ENCODE measurements at regions not wholly inside any gene's neighbourhood (a gene's known extent, or its start where the extent isn't known, plus 50 kb on each side); places are given as distances from the start of the nearest gene placed in this dataset.

GRCh38 chr1:232183802-232184201 is 446.1 kb downstream of the SIPA1L2 start:
- Histone ChIP-seq H3K4me2 (ENCODE audit: low read depth, low read length) (no peak overlapping the region), H3K4me1 (ENCODE audit: control insufficient read depth, insufficient read depth, low read length) (no peaks in the 10 kb centered on the region; the same call in 1 of the 2 replicates), H2BK5ac (ENCODE audit: low read depth, low read length, poor library complexity, severe bottlenecking) (no peak overlapping the region), H2AK9ac (replicated peaks; ENCODE audit: low read depth, low read length, poor library complexity) (no peak overlapping the region), H3K56ac (ENCODE audit: extremely low read depth, insufficient read depth, low read length) (no peak overlapping the region), H3K9me1 (ENCODE audit: insufficient read depth, low read length) (peaks cover 4% of the 10 kb centered on the region; the same call in 1 of the 2 replicates), H2BK20ac (ENCODE audit: low read depth, low read length) (no peak overlapping the region), H3K18ac (ENCODE audit: low read depth, low read length) (no peak overlapping the region), H4K91ac (ENCODE audit: insufficient read depth, low read depth, low read length) (no peak overlapping the region), H4K20me1 (ENCODE audit: insufficient read depth, low read length) (no peaks in the 10 kb centered on the region), H3K4me3 (ENCODE audit: insufficient read depth, low read depth, low read length) (no peak overlapping the region), H3K23ac (ENCODE audit: low read depth, low read length) (no peak overlapping the region), H3K9me3 (ENCODE audit: control insufficient read depth, insufficient read depth, low read length) (no peaks in the 10 kb centered on the region), H2AFZ (replicated peaks; ENCODE audit: low read length, poor library complexity) (no peak overlapping the region), H3K9ac (ENCODE audit: low read depth, low read length) (no peak overlapping the region), H3K4ac (ENCODE audit: low read depth, low read length) (no peak overlapping the region), H3K27me3 (ENCODE audit: control insufficient read depth, insufficient read depth, low read length) (peaks cover 10% of the 10 kb centered on the region), H3K27ac (ENCODE audit: insufficient read depth, low read length) (no peak overlapping the region), H4K8ac (ENCODE audit: low read depth in 2 of 2, low read length in 2 of 2) (no peak overlapping the region), H2BK15ac (ENCODE audit: low read depth, low read length) (no peak overlapping the region), H2AK5ac (ENCODE audit: low read depth, low read length) (no peak overlapping the region), H3K79me1 (ENCODE audit: low read depth in 1 of 2, low read length in 2 of 2) (no peaks in the 10 kb centered on the region), H2BK120ac (ENCODE audit: low read depth, low read length) (no peak overlapping the region), H4K5ac (ENCODE audit: low read depth, low read length) (no peak overlapping the region), H3K14ac (replicated peaks; ENCODE audit: low read depth, low read length) (no peak overlapping the region), H3K36me3 (ENCODE audit: control insufficient read depth, insufficient read depth, low read length) (no peaks in the 10 kb centered on the region)
- POLR2A ChIA-PET (ENCODE audit: unreplicated experiment), result no interaction called here
- intact Hi-C loops (cut with micrococcal nuclease), result no loop called here
- TF ChIP-seq CHD1 (IDR thresholded peaks at IDR 0.05; ENCODE audit: low read depth, low read length), result no peak
- TF ChIP-seq CEBPB (IDR thresholded peaks at IDR 0.05; ENCODE audit: low read depth, low read length), result no peak
- TF ChIP-seq, protein P1, sequence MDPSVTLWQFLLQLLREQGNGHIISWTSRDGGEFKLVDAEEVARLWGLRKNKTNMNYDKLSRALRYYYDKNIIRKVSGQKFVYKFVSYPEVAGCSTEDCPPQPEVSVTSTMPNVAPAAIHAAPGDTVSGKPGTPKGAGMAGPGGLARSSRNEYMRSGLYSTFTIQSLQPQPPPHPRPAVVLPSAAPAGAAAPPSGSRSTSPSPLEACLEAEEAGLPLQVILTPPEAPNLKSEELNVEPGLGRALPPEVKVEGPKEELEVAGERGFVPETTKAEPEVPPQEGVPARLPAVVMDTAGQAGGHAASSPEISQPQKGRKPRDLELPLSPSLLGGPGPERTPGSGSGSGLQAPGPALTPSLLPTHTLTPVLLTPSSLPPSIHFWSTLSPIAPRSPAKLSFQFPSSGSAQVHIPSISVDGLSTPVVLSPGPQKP (IDR thresholded peaks at IDR 0.05; ENCODE audit: borderline replicate concordance, low read depth, low read length), result no peak
- no peak for TF ChIP-seq MXI1 (IDR thresholded peaks at IDR 0.05; ENCODE audit: borderline replicate concordance, low read depth, low read length)
- TF ChIP-seq RCOR1 (IDR thresholded peaks at IDR 0.05; ENCODE audit: insufficient replicate concordance, low read length), result no peak
- no peak for TF ChIP-seq SMC3 (IDR thresholded peaks at IDR 0.05; ENCODE audit: low read depth, low read length)
- dilution Hi-C loops (cut with HindIII; ENCODE audit: low sequenced_read_pairs, unreplicated experiment), result no loop called here
- CTCF ChIA-PET, result no interaction called here
- no peak for ATAC-seq (ENCODE audit: low read depth)
- DNase-seq, result no peak
- no TSS peak for BruUV-seq (replicated peaks)
- in situ Hi-C loops (cut with MboI; ENCODE audit: low sequenced_read_pairs), result no loop called here

All from IMR-90 (cell line).